ENCODE measurements at regions not wholly inside any gene's neighbourhood (a gene's known extent, or its start where the extent isn't known, plus 50 kb on each side); places are given as distances from the start of the nearest gene placed in this dataset.
"Not testable (repeated sequence)": the region's sequence is repeated elsewhere in the genome, so short reads cannot be mapped to it uniquely, and the experiment has no call there.

GRCh38 chr13:34730961-34731360 lies 211.1 kb upstream of the NBEA start:
- H3K9me3 Mint-ChIP-seq, result peaks cover 0 to 6% (median 2%) of the 10 kb centered on the region in 9 donors
- no peak for ATAC-seq
- no peak overlapping the region for H3K4me3 Mint-ChIP-seq
- no peaks in the 10 kb centered on the region for H3K4me1 Mint-ChIP-seq
- H3K36me3 Mint-ChIP-seq, result no peaks in the 10 kb centered on the region
- H3K27me3 Mint-ChIP-seq, result peaks cover 0 to 5% (median 0%) of the 10 kb centered on the region in 5 donors
- POLR2A ChIA-PET, result interaction anchor here (0.7 kb wide), 1 partner anchor 60 kb away, joined by 5 read pairs; no protein-coding TSS in a partner anchor
- no peak for DNase-seq
- no peak overlapping the region for H3K27ac Mint-ChIP-seq

GRCh38 chr13:34731486-34731885 lies 210.6 kb upstream of the NBEA start:
- peaks cover 0 to 6% (median 2%) of the 10 kb centered on the region in 9 donors for H3K9me3 Mint-ChIP-seq
- H3K4me1 Mint-ChIP-seq, result no peaks in the 10 kb centered on the region
- DNase-seq, result no peak
- H3K27me3 Mint-ChIP-seq, result peaks cover 0 to 5% (median 0%) of the 10 kb centered on the region in 5 donors
- no peak overlapping the region for H3K4me3 Mint-ChIP-seq
- POLR2A ChIA-PET, result interaction anchor here (0.7 kb wide), 1 partner anchor 61 kb away, joined by 5 read pairs; no protein-coding TSS in a partner anchor
- no peaks in the 10 kb centered on the region for H3K36me3 Mint-ChIP-seq
- H3K27ac Mint-ChIP-seq, result no peak overlapping the region
- no peak for ATAC-seq

- H3K4me3 Mint-ChIP-seq, result no peak overlapping the region
- H3K9me3 Mint-ChIP-seq, result peaks cover 0 to 6% (median 2%) of the 10 kb centered on the region in 9 donors
- POLR2A ChIA-PET, result no interaction called here
- no peaks in the 10 kb centered on the region for H3K4me1 Mint-ChIP-seq
- H3K36me3 Mint-ChIP-seq, result no peaks in the 10 kb centered on the region
- ATAC-seq (no peak), DNase-seq (no peak)
- no peak overlapping the region for H3K27ac Mint-ChIP-seq
- H3K27me3 Mint-ChIP-seq, result peaks cover 0 to 5% (median 0%) of the 10 kb centered on the region in 5 donors
Observed at GRCh38 chr13:34733721-34734120, 208.3 kb upstream of the NBEA start.

- no peaks in the 10 kb centered on the region for H3K36me3 Mint-ChIP-seq
- DNase-seq (no peak), ATAC-seq (no peak)
- H3K9me3 Mint-ChIP-seq, result peaks cover 0 to 4% (median 0%) of the 10 kb centered on the region in 9 donors
- H3K27ac Mint-ChIP-seq, result no peak overlapping the region
- H3K27me3 Mint-ChIP-seq, result peaks cover 0 to 2% (median 0%) of the 10 kb centered on the region in 5 donors
- H3K4me3 Mint-ChIP-seq, result no peak overlapping the region
- H3K4me1 Mint-ChIP-seq, result no peaks in the 10 kb centered on the region
- POLR2A ChIA-PET, result no interaction called here
Observed at GRCh38 chr13:34734932-34735331, 207.1 kb upstream of the NBEA start.

GRCh38 chr13:34738254-34738992 lies 203.6 kb upstream of the NBEA start:
- no peaks in the 10 kb centered on the region for H3K4me1 Mint-ChIP-seq
- no peak for ATAC-seq
- POLR2A ChIA-PET, result no interaction called here
- no peak for DNase-seq
- H3K27me3 Mint-ChIP-seq, result peaks cover 0 to 2% (median 0%) of the 10 kb centered on the region in 5 donors
- H3K27ac Mint-ChIP-seq, result no peak overlapping the region
- H3K9me3 Mint-ChIP-seq, result peaks cover 0 to 11% (median under 1%) of the 10 kb centered on the region in 9 donors
- H3K4me3 Mint-ChIP-seq, result no peak overlapping the region
- H3K36me3 Mint-ChIP-seq, result no peaks in the 10 kb centered on the region

- POLR2A ChIA-PET, DNase-seq, ATAC-seq, H3K27ac Mint-ChIP-seq, H3K4me1 Mint-ChIP-seq, H3K36me3 Mint-ChIP-seq, H3K4me3 Mint-ChIP-seq: not testable (repeated sequence)
- H3K27me3 Mint-ChIP-seq, result peaks cover 5 to 45% (median 21%) of the 10 kb centered on the region in 5 donors
- peaks cover 0 to 23% (median 1%) of the 10 kb centered on the region in 9 donors for H3K9me3 Mint-ChIP-seq
Observed at GRCh38 chr13:34747056-34747455, 195.0 kb upstream of the NBEA start.

- Mint-ChIP-seq H3K9me3 (peaks cover 0 to 21% (median 2%) of the 10 kb centered on the region in 9 donors), H3K4me1 (peaks cover 0 to 2% (median 0%) of the 10 kb centered on the region in 4 donors), H3K27me3 (peaks cover 6 to 45% (median 21%) of the 10 kb centered on the region in 5 donors), H3K27ac (no peak overlapping the region), H3K4me3 (no peak overlapping the region), H3K36me3 (peaks cover 0 to 3% (median 0%) of the 10 kb centered on the region in 3 donors)
- no peak for ATAC-seq
- POLR2A ChIA-PET, result no interaction called here
- no peak for DNase-seq
Observed at GRCh38 chr13:34747507-34747906, 194.6 kb upstream of the NBEA start.

- peaks cover 6 to 45% (median 21%) of the 10 kb centered on the region in 5 donors for H3K27me3 Mint-ChIP-seq
- H3K9me3 Mint-ChIP-seq, result peaks cover 0 to 16% (median 2%) of the 10 kb centered on the region in 9 donors
- no peak for ATAC-seq
- POLR2A ChIA-PET, result no interaction called here
- H3K27ac Mint-ChIP-seq, result no peak overlapping the region
- DNase-seq, result no peak
- H3K4me3 Mint-ChIP-seq, result no peak overlapping the region
- peaks cover 0 to 2% (median 0%) of the 10 kb centered on the region in 4 donors for H3K4me1 Mint-ChIP-seq
- peaks cover 0 to 3% (median 0%) of the 10 kb centered on the region in 3 donors for H3K36me3 Mint-ChIP-seq
Observed at GRCh38 chr13:34748073-34748472, 194.0 kb upstream of the NBEA start.

- peaks cover 6 to 45% (median 21%) of the 10 kb centered on the region in 5 donors for H3K27me3 Mint-ChIP-seq
- H3K4me1 Mint-ChIP-seq, result peaks cover 0 to 2% (median 0%) of the 10 kb centered on the region in 4 donors
- H3K9me3 Mint-ChIP-seq, result peaks cover 0 to 13% (median 2%) of the 10 kb centered on the region in 9 donors
- POLR2A ChIA-PET, result no interaction called here
- DNase-seq (no peak), ATAC-seq (no peak)
- no peak overlapping the region for H3K27ac Mint-ChIP-seq
- no peak overlapping the region for H3K4me3 Mint-ChIP-seq
- H3K36me3 Mint-ChIP-seq, result peaks cover 0 to 3% (median 0%) of the 10 kb centered on the region in 3 donors
Observed at GRCh38 chr13:34748596-34748995, 193.5 kb upstream of the NBEA start.

GRCh38 chr13:34749046-34749445 lies 193.0 kb upstream of the NBEA start:
- Mint-ChIP-seq H3K36me3 (peaks cover 0 to 3% (median 0%) of the 10 kb centered on the region in 3 donors), H3K9me3 (peaks cover 0 to 9% (median 2%) of the 10 kb centered on the region in 9 donors), H3K27ac (no peak overlapping the region), H3K27me3 (peaks cover 6 to 45% (median 21%) of the 10 kb centered on the region in 5 donors), H3K4me3 (no peak overlapping the region), H3K4me1 (peaks cover 0 to 2% (median 0%) of the 10 kb centered on the region in 4 donors)
- DNase-seq (no peak), ATAC-seq (no peak)
- POLR2A ChIA-PET, result no interaction called here

- ATAC-seq, result no peak
- peaks cover 0 to 3% (median 0%) of the 10 kb centered on the region in 3 donors for H3K36me3 Mint-ChIP-seq
- H3K4me1 Mint-ChIP-seq, result peaks cover 0 to 2% (median 0%) of the 10 kb centered on the region in 4 donors
- H3K4me3 Mint-ChIP-seq, result peak overlapping the region in 1 of 10 donors; percentile 19
- H3K27me3 Mint-ChIP-seq, result peaks cover 6 to 43% (median 21%) of the 10 kb centered on the region in 5 donors
- peaks cover 0 to 5% (median 0%) of the 10 kb centered on the region in 9 donors for H3K9me3 Mint-ChIP-seq
- DNase-seq, result no peak
- no peak overlapping the region for H3K27ac Mint-ChIP-seq
- POLR2A ChIA-PET, result no interaction called here
Observed at GRCh38 chr13:34750078-34750931, 191.8 kb upstream of the NBEA start.

- peaks cover 0 to 5% (median 0%) of the 10 kb centered on the region in 9 donors for H3K9me3 Mint-ChIP-seq
- ATAC-seq, result no peak
- POLR2A ChIA-PET, result no interaction called here
Observed at GRCh38 chr13:34751044-34751443, 191.0 kb upstream of the NBEA start.

More at GRCh38 chr13:34751044-34751443, 191.0 kb upstream of the NBEA start:
- Mint-ChIP-seq H3K4me1 (peaks cover 0 to 2% (median 0%) of the 10 kb centered on the region in 4 donors), H3K27me3 (peaks cover 6 to 35% (median 21%) of the 10 kb centered on the region in 5 donors), H3K36me3 (peaks cover 0 to 3% (median 0%) of the 10 kb centered on the region in 3 donors), H3K27ac (no peak overlapping the region), H3K4me3 (no peak overlapping the region)
- DNase-seq, result no peak

Measured in naive thymus-derived CD8-positive, alpha-beta T cell (primary cell).